ENCODE measurements at regions not wholly inside any gene's neighbourhood (a gene's known extent, or its start where the extent isn't known, plus 50 kb on each side); places are given as distances from the start of the nearest gene placed in this dataset.

GRCh38 chr5:67747096-67747495 is 468.5 kb upstream of the PIK3R1 start:
- DNase-seq (ENCODE audit: low read depth, low spot score) (no peak), FAIRE-seq (no peak), ATAC-seq (no peak)
- CTCF ChIA-PET = no interaction called here
- WGBS (ENCODE audit: insufficient coverage, insufficient replicate concordance, low lambda C conversion rate, missing lambda C conversion rate) = 0% methylated on average over 1 of the region's 1 CpG
- Histone ChIP-seq H3K9ac (ENCODE audit: control insufficient read depth, insufficient read depth, low read length) (no peak overlapping the region), H3K27ac (ENCODE audit: control insufficient read depth, insufficient read depth) (no peak overlapping the region), H3K4me3 (no peak overlapping the region), H3K79me2 (ENCODE audit: control insufficient read depth, insufficient read depth, low read length) (no peaks in the 10 kb centered on the region), H3K27me3 (replicated peaks in 1 of 2; ENCODE audit: control insufficient read depth in 2 of 2, insufficient read depth in 2 of 2, low read length in 1 of 2) (no peaks in the 10 kb centered on the region), H3K4me2 (ENCODE audit: control insufficient read depth, insufficient read depth) (no peak overlapping the region), H2AFZ (ENCODE audit: control insufficient read depth, low read depth, low read length) (no peak overlapping the region), H3K36me3 (ENCODE audit: control insufficient read depth in 2 of 2, insufficient read depth in 2 of 2, low read length in 1 of 2) (no peaks in the 10 kb centered on the region), H3K4me1 (ENCODE audit: control insufficient read depth, insufficient read depth, low read length) (no peaks in the 10 kb centered on the region), H4K20me1 (ENCODE audit: control insufficient read depth, insufficient read depth) (no peaks in the 10 kb centered on the region), H3K9me3 (replicated peaks; ENCODE audit: control insufficient read depth, insufficient read depth, low read length) (no peaks in the 10 kb centered on the region; the same call in 2 of the 3 replicates)
- intact Hi-C loops (cut with micrococcal nuclease; ENCODE audit: unreplicated experiment) (no loop called here), in situ Hi-C loops (cut with MboI) (no loop called here)
- POLR2A ChIA-PET = no interaction called here
- SMC1A ChIA-PET (ENCODE audit: uncharacterized antibody, unreplicated experiment) = no interaction called here
- TF ChIP-seq MAX (IDR thresholded peaks at IDR 0.05; ENCODE audit: low read depth, low read length) (no peak), NRF1 (conservative IDR thresholded peaks at IDR 0.05; ENCODE audit: low read depth, low read length) (no peak), ZNF274 (IDR thresholded peaks at IDR 0.05; ENCODE audit: insufficient read depth, insufficient read length) (no peak), NFYB (IDR thresholded peaks at IDR 0.05; ENCODE audit: insufficient read depth, low read depth, low read length) (no peak), CBFB (IDR thresholded peaks at IDR 0.05; ENCODE audit: low read depth) (no peak), NR2C2 (IDR thresholded peaks at IDR 0.05; ENCODE audit: borderline replicate concordance, control insufficient read depth, insufficient read length, low read depth) (no peak), MYC (IDR thresholded peaks at IDR 0.05; ENCODE audit: insufficient read depth, insufficient read length, insufficient replicate concordance, low read length, severe bottlenecking) (no peak), IRF3 (IDR thresholded peaks at IDR 0.05) (no peak), ZNF217 (IDR thresholded peaks at IDR 0.05) (no peak), SRF (IDR thresholded peaks at IDR 0.05; ENCODE audit: low read depth in 2 of 2, low read length in 2 of 2) (no peak), IKZF1 (conservative IDR thresholded peaks at IDR 0.05) (no peak), SKIL (IDR thresholded peaks at IDR 0.05; ENCODE audit: low read depth, poor library complexity, severe bottlenecking) (no peak), ZBTB11 (CRISPR knock-in tag; IDR thresholded peaks at IDR 0.05) (no peak), TCF12 (IDR thresholded peaks at IDR 0.05; ENCODE audit: low read depth, low read length) (no peak), ZZZ3 (IDR thresholded peaks at IDR 0.05; ENCODE audit: control insufficient read depth, insufficient read length, low read depth) (no peak), GABPA (IDR thresholded peaks at IDR 0.05; ENCODE audit: low read depth) (no peak), DPF2 (IDR thresholded peaks at IDR 0.05) (no peak)
- no TSS peak for BruUV-seq (replicated peaks)
- RAD21 ChIA-PET (ENCODE audit: unreplicated experiment) = no interaction called here
